Upper lobe of left lung (tissue), 6 donors: ENCODE measurements at regions not wholly inside any gene's neighbourhood (a gene's known extent, or its start where the extent isn't known, plus 50 kb on each side); places are given as distances from the start of the nearest gene placed in this dataset.
A peak's percentile ranks its signal among the peaks of the same experiment; 100 is the strongest.

ENCODE experiments used
- ATAC-seq, 2 donors: fragments of 200-7000 bp; cut with Tn5 transposase; one replicate each; pipeline ENCODE4 v1.9.1; 2022; ENCODE audit warnings: mild to moderate bottlenecking in 2 of 2, moderate library complexity in 2 of 2; ENCODE audit not compliant: low FRiP score in 2 of 2
- DNase-seq, 2 donors: peaks; one replicate each; pipeline ENCODE4 v3.0.0-alpha.2; 2019 to 2020
- H3K27ac ChIP-seq, 4 donors: fragments of 200-600 bp; sonication (generic); one replicate each; pipeline ENCODE4 v1.5.1; 2016 to 2019
- H3K27me3 ChIP-seq, 4 donors: fragments of 200-600 bp; sonication (generic); one replicate each; pipeline ENCODE4 v1.5.1; 2017 to 2019
- H3K36me3 ChIP-seq, 4 donors: fragments of 200-600 bp; sonication (generic); one replicate each; pipeline ENCODE4 v1.5.1; 2016 to 2019
- H3K4me1 ChIP-seq, 4 donors: fragments of 200-600 bp; sonication (generic); one replicate each; pipeline ENCODE4 v1.5.1; 2018 to 2019
- H3K4me3 ChIP-seq, 4 donors: fragments of 200-600 bp; sonication (generic); one replicate each; pipeline ENCODE4 v1.5.1; 2017 to 2019; ENCODE audit warnings: mild to moderate bottlenecking in 2 of 4, moderate library complexity in 1 of 4
- H3K9me3 ChIP-seq, 4 donors: fragments of 200-600 bp; sonication (generic); one replicate each; pipeline ENCODE4 v1.5.1; 2018 to 2019
- CTCF ChIP-seq, 6 experiments: fragments of 450-650 bp in 4 of 6; fragments of 200-600 bp in 2 of 6; sonication (generic) in 2 of 6; IDR thresholded peaks; one replicate each; pipeline ENCODE4 v1.5.1; 2016 to 2019; ENCODE audit warnings: antibody characterized with exemption in 6 of 6
- EP300 ChIP-seq, 4 donors: sonication (generic); formaldehyde crosslinking; IDR thresholded peaks; one replicate each; pipeline ENCODE4 v1.5.1; 2017; ENCODE audit warnings: antibody characterized with exemption in 4 of 4, control low read depth in 2 of 4
- POLR2A ChIP-seq, 4 donors: fragments of 450-650 bp; IDR thresholded peaks; one replicate each; pipeline ENCODE4 v1.5.1; 2016 to 2017; ENCODE audit warnings: antibody characterized with exemption in 4 of 4, mild to moderate bottlenecking in 2 of 4
- POLR2AphosphoS5 ChIP-seq, 2 donors: sonication (generic); formaldehyde crosslinking; IDR thresholded peaks; one replicate each; pipeline ENCODE4 v1.5.1; 2017; ENCODE audit warnings: antibody characterized with exemption in 2 of 2
- WGBS, 2 donors: methylation state at CpG; one replicate each; pipeline ENCODE4 v1.1.5; 2017 to 2018; 5-methylcytosine and 5-hydroxymethylcytosine counted together
- donor health status: DM: no; HTN: no; CAD: no; lungs with moderate emphysema.
- donor health status: DM: no; HTN: yes; CAD: no; lungs with severe emphysema.

DNA sequence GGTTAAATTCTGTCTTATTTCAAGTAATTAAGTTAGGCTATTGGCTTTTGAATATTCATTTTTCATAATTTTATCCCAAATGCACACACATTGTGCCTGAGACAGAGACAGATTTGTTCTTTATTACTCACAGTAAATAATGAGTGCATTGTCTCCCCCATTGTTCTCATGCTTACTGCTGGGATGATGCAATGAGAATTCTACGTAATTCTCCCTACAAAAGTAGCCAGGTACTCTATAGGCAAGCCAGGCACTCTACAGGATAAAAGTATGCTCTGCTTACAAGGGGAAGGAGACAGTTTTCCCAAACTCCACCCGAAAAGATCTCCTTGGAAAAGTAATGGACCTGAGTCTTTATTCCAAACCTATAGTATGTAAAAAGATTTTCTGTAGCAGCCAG lies 1890.7 kb upstream of the PCDH10 start:
- TF ChIP-seq POLR2A (IDR thresholded peaks at IDR 0.05) (no peak), EP300 (IDR thresholded peaks at IDR 0.05) (no peak), CTCF (IDR thresholded peaks at IDR 0.05) (no peak), POLR2AphosphoS5 (IDR thresholded peaks at IDR 0.05) (no peak)
- Histone ChIP-seq H3K27ac (no peak overlapping the region), H3K36me3 (no peaks in the 10 kb centered on the region), H3K27me3 (no peaks in the 10 kb centered on the region), H3K4me1 (no peaks in the 10 kb centered on the region), H3K4me3 (no peak overlapping the region), H3K9me3 (no peaks in the 10 kb centered on the region)
- WGBS, 2 donors, result 81 to 87% methylated on average over 2 of the region's 2 CpGs
- DNase-seq, result no peak
- no peak for ATAC-seq

DNA sequence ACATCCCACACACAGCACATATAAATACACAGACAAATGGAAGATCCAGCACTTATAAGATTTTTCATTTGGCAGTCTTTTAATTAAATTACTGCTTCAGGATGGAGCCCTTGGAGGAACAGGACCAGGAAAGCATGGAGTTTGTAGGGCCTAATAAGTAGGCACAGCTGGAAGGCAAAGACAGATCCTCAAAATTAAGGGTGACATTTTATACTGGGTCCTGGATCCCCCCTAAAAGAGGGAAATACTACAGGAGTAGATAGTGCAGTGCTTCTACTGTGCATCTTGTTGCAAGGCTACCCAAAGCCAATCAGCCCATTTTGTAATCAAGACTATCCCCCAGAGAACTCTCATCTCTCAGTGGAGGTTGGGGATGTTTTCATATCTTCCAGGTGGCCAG lies 1860.7 kb upstream of the PCDH10 start:
- H3K27ac ChIP-seq, result no peak overlapping the region
- H3K27me3 ChIP-seq, result no peaks in the 10 kb centered on the region
- no peak for ATAC-seq
- H3K4me3 ChIP-seq, result no peak overlapping the region
- no peak for DNase-seq
- no peak for TF ChIP-seq CTCF (IDR thresholded peaks at IDR 0.05)
- TF ChIP-seq POLR2AphosphoS5 (IDR thresholded peaks at IDR 0.05), result no peak
- no peak for TF ChIP-seq POLR2A (IDR thresholded peaks at IDR 0.05)
- TF ChIP-seq EP300 (IDR thresholded peaks at IDR 0.05), result no peak
- H3K36me3 ChIP-seq, result no peaks in the 10 kb centered on the region
- H3K9me3 ChIP-seq, result peaks cover 0 to 11% (median 5%) of the 10 kb centered on the region in 4 donors
- H3K4me1 ChIP-seq, result no peaks in the 10 kb centered on the region

GRCh38 chr4:131296192-131296591 lies 1852.9 kb upstream of the PCDH10 start:
- DNase-seq, result peak in 1 of 2 donors; percentile 51
- H3K27me3 ChIP-seq, result no peaks in the 10 kb centered on the region

DNA sequence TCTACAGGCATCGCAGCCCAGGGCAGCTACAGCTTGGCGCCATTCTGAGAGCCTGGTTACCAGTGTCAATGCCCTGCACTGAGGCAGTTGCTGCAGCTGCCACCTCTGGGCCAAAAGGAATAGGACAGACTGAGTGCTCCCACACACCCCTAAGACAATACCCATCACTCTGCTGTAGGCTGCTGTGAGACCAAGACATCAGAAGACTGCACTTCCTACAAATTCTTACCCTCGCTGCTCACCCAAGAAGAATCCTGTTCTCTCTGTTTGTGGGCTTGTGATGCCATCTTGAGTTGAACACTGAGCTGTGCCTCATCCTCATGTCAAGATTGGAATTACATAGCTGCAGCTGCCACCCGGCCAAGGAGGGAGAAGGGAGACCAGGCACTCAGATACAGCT lies 1847.0 kb upstream of the PCDH10 start:
- Histone ChIP-seq H3K36me3 (no peaks in the 10 kb centered on the region), H3K4me3 (no peak overlapping the region), H3K27me3 (no peaks in the 10 kb centered on the region), H3K9me3 (no peaks in the 10 kb centered on the region), H3K27ac (no peak overlapping the region), H3K4me1 (no peaks in the 10 kb centered on the region)
- no peak for TF ChIP-seq EP300 (IDR thresholded peaks at IDR 0.05)
- no peak for TF ChIP-seq POLR2AphosphoS5 (IDR thresholded peaks at IDR 0.05)
- TF ChIP-seq CTCF (IDR thresholded peaks at IDR 0.05), result no peak
- no peak for TF ChIP-seq POLR2A (IDR thresholded peaks at IDR 0.05)
- WGBS, 2 donors, result 76 to 78% methylated on average over 4 of the region's 4 CpGs
- ATAC-seq (no peak), DNase-seq (no peak)

More at GRCh38 chr4:131296192-131296591, 1852.9 kb upstream of the PCDH10 start:
- H3K36me3 ChIP-seq, result no peaks in the 10 kb centered on the region
- no peak overlapping the region for H3K4me3 ChIP-seq
- TF ChIP-seq CTCF (IDR thresholded peaks at IDR 0.05), result no peak
- no peak for TF ChIP-seq POLR2AphosphoS5 (IDR thresholded peaks at IDR 0.05)
- H3K9me3 ChIP-seq, result no peaks in the 10 kb centered on the region
- no peaks in the 10 kb centered on the region for H3K4me1 ChIP-seq
- 39 to 72% methylated on average over 1 of the region's 1 CpG for WGBS, 2 donors
- ATAC-seq, result peak in 1 of 2 donors; percentile 51
- no peak overlapping the region for H3K27ac ChIP-seq

DNA sequence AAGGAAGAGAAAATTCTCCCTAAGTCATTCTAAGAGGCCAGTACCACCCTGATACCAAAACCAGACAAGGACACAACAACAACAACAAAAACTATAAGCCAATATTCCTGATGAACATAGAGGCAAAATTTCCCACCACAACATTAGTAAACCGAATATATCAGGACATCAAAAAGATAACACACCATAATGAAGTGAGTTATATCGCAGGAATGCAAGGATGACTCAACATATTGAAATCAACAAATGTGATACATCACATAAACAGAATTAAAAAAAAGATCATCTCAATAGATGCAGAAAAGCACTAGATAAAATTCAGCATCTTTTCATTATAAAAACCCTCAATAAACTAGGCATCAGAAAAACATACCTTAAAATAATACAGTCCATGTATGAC lies 1844.4 kb upstream of the PCDH10 start:
- H3K36me3 ChIP-seq, result no peaks in the 10 kb centered on the region
- 89 to 90% methylated on average over 2 of the region's 2 CpGs for WGBS, 2 donors
- no peak overlapping the region for H3K27ac ChIP-seq
- ATAC-seq (no peak), DNase-seq (no peak)
- no peaks in the 10 kb centered on the region for H3K9me3 ChIP-seq
- no peak overlapping the region for H3K4me3 ChIP-seq
- no peak for TF ChIP-seq POLR2AphosphoS5 (IDR thresholded peaks at IDR 0.05)
- no peak for TF ChIP-seq EP300 (IDR thresholded peaks at IDR 0.05)
- TF ChIP-seq CTCF (IDR thresholded peaks at IDR 0.05), result no peak
- TF ChIP-seq POLR2A (IDR thresholded peaks at IDR 0.05), result no peak
- no peaks in the 10 kb centered on the region for H3K27me3 ChIP-seq
- no peaks in the 10 kb centered on the region for H3K4me1 ChIP-seq
